NT2/D1 (cell line): ENCODE measurements at regions not wholly inside any gene's neighbourhood (a gene's known extent, or its start where the extent isn't known, plus 50 kb on each side); places are given as distances from the start of the nearest gene placed in this dataset.
A peak's percentile ranks its signal among the peaks of the same experiment; 100 is the strongest.

Experiments
- DNase-seq: peaks from one replicate; pipeline ENCODE4 v3.0.0-alpha.2; 2011; ENCODE audit warnings: low read depth, low spot score
- H3K27me3 ChIP-seq: 2 replicates; pipeline ENCODE4 v1.6.0; 2011; ENCODE audit warnings: mild to moderate bottlenecking; ENCODE audit not compliant: insufficient read length, insufficient read depth
- H3K36me3 ChIP-seq: 2 replicates; pipeline ENCODE4 v1.6.1; 2011; ENCODE audit warnings: mild to moderate bottlenecking, low read length, mixed read lengths; ENCODE audit not compliant: insufficient read depth, insufficient read length
- H3K4me1 ChIP-seq: 2 replicates; pipeline ENCODE4 v1.5.1; 2011; ENCODE audit not compliant: insufficient read depth, insufficient read length
- H3K4me3 ChIP-seq: 2 replicates; pipeline ENCODE4 v1.5.1; 2011; ENCODE audit warnings: low read depth; ENCODE audit not compliant: insufficient read length
- H3K9ac ChIP-seq: 2 replicates; pipeline ENCODE4 v1.6.0; 2011; ENCODE audit warnings: low read depth; ENCODE audit not compliant: insufficient read length
- H3K9me3 ChIP-seq: 2 replicates; pipeline ENCODE4 v1.5.1; 2011; ENCODE audit warnings: mild to moderate bottlenecking, low read length; ENCODE audit not compliant: insufficient read depth
- SUZ12 ChIP-seq: IDR thresholded peaks from 2 replicates; pipeline ENCODE4 v1.6.1; 2011; ENCODE audit not compliant: insufficient read length, insufficient read depth; ENCODE audit errors: extremely low read depth
- YY1 ChIP-seq: IDR thresholded peaks from 2 replicates; pipeline ENCODE4 v1.6.1; 2011; ENCODE audit not compliant: insufficient read length, insufficient read depth
- ZNF274 ChIP-seq: IDR thresholded peaks from 2 replicates; pipeline ENCODE4 v1.6.1; 2011; ENCODE audit warnings: mild to moderate bottlenecking, low read depth, low read length

DNA sequence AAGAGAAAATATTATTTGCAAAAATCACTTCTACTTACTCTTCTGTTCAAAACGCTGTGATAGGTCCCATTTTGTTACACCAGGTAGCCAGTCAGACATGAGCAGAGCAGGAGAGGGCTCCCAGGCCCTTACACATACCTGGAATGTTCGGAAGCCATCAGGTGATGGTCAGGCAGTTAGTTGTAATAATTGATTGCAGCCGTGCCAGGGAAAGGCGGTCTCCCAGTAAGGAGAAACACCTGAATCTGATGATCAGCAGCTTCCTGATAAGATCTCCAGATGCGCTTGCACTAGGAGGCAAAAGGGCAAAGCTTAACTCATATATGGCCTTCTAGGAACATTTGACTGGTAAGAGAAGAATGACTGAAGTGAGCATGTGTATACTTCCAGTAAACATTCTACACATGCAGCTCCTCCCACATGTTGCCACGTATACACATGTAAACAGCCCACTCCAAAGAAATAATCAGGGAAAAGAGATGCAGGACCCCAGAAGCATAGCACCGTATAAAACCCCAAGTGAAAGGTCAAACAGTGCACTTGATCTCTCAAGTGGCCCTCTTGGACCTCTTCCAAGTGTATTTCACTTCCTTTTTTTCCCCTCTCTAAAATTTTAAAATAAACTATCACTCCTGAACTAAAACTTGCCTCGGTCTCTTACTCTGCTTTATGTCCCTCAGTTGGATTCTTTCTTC, 1338.0 kb downstream of the FSTL5 start:
- Histone ChIP-seq H3K4me3 (no peak overlapping the region), H3K9ac (no peak overlapping the region), H3K36me3 (no peaks in the 10 kb centered on the region), H3K4me1 (no peaks in the 10 kb centered on the region), H3K27me3 (no peaks in the 10 kb centered on the region), H3K9me3 (no peaks in the 10 kb centered on the region)
- DNase-seq, result no peak
- no peak for TF ChIP-seq SUZ12
- no peak for TF ChIP-seq YY1
- no peak for TF ChIP-seq ZNF274

DNA sequence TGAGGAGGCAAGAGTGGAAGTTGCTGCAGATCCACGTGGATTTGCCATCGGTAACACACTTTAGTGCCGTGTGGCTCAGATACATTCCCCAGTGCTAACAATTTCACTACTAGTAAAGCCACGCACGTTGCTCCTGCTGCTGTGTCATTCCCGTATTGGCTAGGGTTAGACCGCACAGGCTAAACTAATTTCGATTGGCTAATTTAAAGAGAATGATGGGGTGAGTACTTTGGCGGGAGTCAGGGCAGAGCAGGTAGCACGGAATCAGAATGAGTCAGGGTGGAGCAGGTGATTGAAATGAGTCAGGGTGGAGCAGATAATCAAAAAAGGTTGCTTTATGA, 1337.5 kb downstream of the FSTL5 start:
- Histone ChIP-seq H3K9ac (no peak overlapping the region), H3K9me3 (no peaks in the 10 kb centered on the region), H3K4me1 (no peaks in the 10 kb centered on the region), H3K36me3 (no peaks in the 10 kb centered on the region), H3K4me3 (no peak overlapping the region), H3K27me3 (no peaks in the 10 kb centered on the region)
- TF ChIP-seq YY1, result no peak
- TF ChIP-seq SUZ12, result no peak
- TF ChIP-seq ZNF274, result no peak
- no peak for DNase-seq

DNA sequence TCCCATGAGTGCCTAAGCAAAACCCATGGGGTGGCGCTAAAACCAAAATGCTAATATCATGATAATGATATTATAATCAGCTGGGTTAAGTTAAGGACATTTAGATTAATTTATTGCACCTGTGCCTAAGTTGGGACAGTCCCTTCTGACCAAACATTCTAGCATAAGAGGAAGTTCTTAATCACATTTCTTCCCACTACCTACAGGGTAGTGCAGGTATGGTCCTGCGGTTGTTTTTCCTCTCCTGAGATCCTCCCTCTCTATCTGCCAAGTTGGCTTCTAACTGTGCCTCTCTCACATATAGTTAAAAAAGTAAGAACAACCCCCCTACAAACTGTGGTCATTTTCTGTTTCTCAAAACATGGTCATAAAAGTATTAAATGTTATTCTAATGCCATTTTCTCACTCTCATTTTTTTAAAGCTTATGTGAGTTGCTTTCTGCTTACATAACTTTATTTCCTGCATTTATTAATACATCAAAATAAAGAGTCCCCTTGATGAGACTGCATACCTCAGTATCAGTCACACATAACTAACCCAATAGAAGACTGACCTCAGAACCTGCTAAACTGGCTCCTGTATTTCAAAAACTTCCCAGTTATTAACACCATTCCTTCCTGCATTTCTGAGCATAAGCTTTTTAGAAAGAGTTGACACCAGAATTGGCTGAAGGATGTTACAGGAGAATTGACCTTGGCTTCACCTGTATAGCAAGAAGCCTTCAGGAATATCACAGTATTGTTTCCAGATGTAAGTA, 1332.5 kb downstream of the FSTL5 start:
- Histone ChIP-seq H3K9ac (no peak overlapping the region), H3K4me3 (no peak overlapping the region), H3K27me3 (no peaks in the 10 kb centered on the region), H3K4me1 (no peaks in the 10 kb centered on the region), H3K9me3 (no peaks in the 10 kb centered on the region), H3K36me3 (no peaks in the 10 kb centered on the region)
- no peak for DNase-seq
- TF ChIP-seq YY1, result no peak
- no peak for TF ChIP-seq SUZ12
- no peak for TF ChIP-seq ZNF274

DNA sequence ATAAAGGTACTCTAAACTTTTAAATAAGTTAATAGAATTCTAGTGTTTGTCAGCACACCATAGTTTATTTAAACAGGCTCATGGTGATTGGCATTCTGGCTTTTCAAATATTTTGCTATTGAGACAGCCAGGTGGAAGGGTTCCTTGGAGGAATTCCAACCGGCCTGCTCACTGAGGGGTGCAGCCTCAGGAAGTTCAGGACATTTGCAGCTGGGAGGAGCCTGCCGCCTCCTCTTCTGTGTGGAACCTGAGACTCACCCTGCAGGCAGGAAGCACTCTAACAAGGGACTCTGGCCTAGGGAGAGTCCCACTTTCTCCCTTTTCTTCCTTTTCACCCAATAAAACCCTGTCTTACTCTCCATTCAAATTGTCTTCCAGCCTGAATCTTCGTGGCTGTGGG, 1328.0 kb downstream of the FSTL5 start:
- H3K4me3 ChIP-seq, result no peak overlapping the region
- peak; percentile 1 for DNase-seq
- H3K4me1 ChIP-seq, result no peaks in the 10 kb centered on the region
- TF ChIP-seq SUZ12, result no peak
- TF ChIP-seq YY1, result no peak
- TF ChIP-seq ZNF274, result no peak
- H3K27me3 ChIP-seq, result no peaks in the 10 kb centered on the region
- H3K9ac ChIP-seq, result no peak overlapping the region
- H3K9me3 ChIP-seq, result no peaks in the 10 kb centered on the region
- H3K36me3 ChIP-seq, result no peaks in the 10 kb centered on the region

GRCh38 chr4:160836431-160836830, 1327.4 kb downstream of the FSTL5 start:
- Histone ChIP-seq H3K36me3 (no peaks in the 10 kb centered on the region), H3K9ac (no peak overlapping the region), H3K4me3 (no peak overlapping the region), H3K4me1 (no peaks in the 10 kb centered on the region), H3K9me3 (no peaks in the 10 kb centered on the region), H3K27me3 (no peaks in the 10 kb centered on the region)
- DNase-seq, result no peak
- TF ChIP-seq YY1, result no peak
- TF ChIP-seq ZNF274, result no peak
- no peak for TF ChIP-seq SUZ12

GRCh38 chr4:160846121-160846520, 1317.7 kb downstream of the FSTL5 start:
- Histone ChIP-seq H3K4me3 (no peak overlapping the region), H3K9me3 (no peaks in the 10 kb centered on the region), H3K36me3 (no peaks in the 10 kb centered on the region), H3K27me3 (no peaks in the 10 kb centered on the region), H3K4me1 (no peaks in the 10 kb centered on the region), H3K9ac (no peak overlapping the region)
- DNase-seq, result no peak
- no peak for TF ChIP-seq SUZ12
- no peak for TF ChIP-seq ZNF274
- TF ChIP-seq YY1, result no peak

- no peak for DNase-seq
- no peaks in the 10 kb centered on the region for H3K36me3 ChIP-seq
- no peaks in the 10 kb centered on the region for H3K4me1 ChIP-seq
- TF ChIP-seq SUZ12 (no peak), YY1 (no peak), ZNF274 (no peak)
- no peak overlapping the region for H3K4me3 ChIP-seq
- no peaks in the 10 kb centered on the region for H3K9me3 ChIP-seq
- no peaks in the 10 kb centered on the region for H3K27me3 ChIP-seq
- H3K9ac ChIP-seq, result no peak overlapping the region
Observed at GRCh38 chr4:160847228-160847627, 1316.6 kb downstream of the FSTL5 start.
